H1 (cell line): ENCODE measurements at regions not wholly inside any gene's neighbourhood (a gene's known extent, or its start where the extent isn't known, plus 50 kb on each side); places are given as distances from the start of the nearest gene placed in this dataset.
"Not testable (repeated sequence)": the region's sequence is repeated elsewhere in the genome, so short reads cannot be mapped to it uniquely, and the experiment has no call there.

Experiments
- BRCA1 ChIP-seq: IDR thresholded peaks from 2 replicates; pipeline ENCODE4 v1.6.1; 2012; ENCODE audit warnings: low read depth, low read length, improper control_type of control experiment
- CTCF ChIP-seq, 3 experiments: IDR thresholded peaks; 1 replicate in 2 of 3; 2 replicates in 1 of 3; pipeline versions ENCODE4 v1.5.1 to v1.6.1; 2011; ENCODE audit warnings: low read length in 3 of 3, mild to moderate bottlenecking in 3 of 3, inconsistent platforms in 2 of 3, low read depth in 1 of 3, moderate library complexity in 1 of 3; ENCODE audit not compliant: insufficient read depth in 1 of 3; ENCODE audit errors: control extremely low read depth in 1 of 3
- POLR2A ChIP-seq, 2 experiments: IDR thresholded peaks; 1 replicate in 1 of 2; 2 replicates in 1 of 2; pipeline ENCODE4 v1.6.1; 2011; ENCODE audit warnings: low read depth in 2 of 2, low read length in 2 of 2, mild to moderate bottlenecking in 2 of 2; ENCODE audit errors: control extremely low read depth in 1 of 2
- POLR2AphosphoS5 ChIP-seq: IDR thresholded peaks from 2 replicates; pipeline ENCODE4 v1.6.1; 2011; ENCODE audit warnings: low read depth, low read length
- SIN3A ChIP-seq, 2 experiments: IDR thresholded peaks in 1 of 2; conservative IDR thresholded peaks in 1 of 2; 2 replicates each; pipeline ENCODE4 v1.6.1; 2011 to 2012; ENCODE audit warnings: low read length in 2 of 2, improper control_type of control experiment in 1 of 2, low read depth in 1 of 2, mild to moderate bottlenecking in 1 of 2

GRCh38 chr9:33628318-33628717 is 104.3 kb downstream of the ANKRD18B start:
- TF ChIP-seq POLR2A (IDR thresholded peaks at IDR 0.05; ENCODE audit: control extremely low read depth in 1 of 2, low read depth in 2 of 2, low read length in 2 of 2); CTCF (IDR thresholded peaks at IDR 0.05; ENCODE audit: control extremely low read depth in 1 of 3, insufficient read depth in 1 of 3, low read depth in 1 of 3, low read length in 3 of 3); POLR2AphosphoS5; BRCA1; SIN3A (conservative IDR thresholded peaks at IDR 0.05 in 1 of 2, IDR thresholded peaks at IDR 0.05 in 1 of 2; ENCODE audit: low read depth in 1 of 2, low read length in 2 of 2): not testable (repeated sequence)
